ENCODE measurements at regions not wholly inside any gene's neighbourhood (a gene's known extent, or its start where the extent isn't known, plus 50 kb on each side); places are given as distances from the start of the nearest gene placed in this dataset.
A peak's percentile ranks its signal among the peaks of the same experiment; 100 is the strongest.

- no peak for DNase-seq
Observed at GRCh38 chr3:178440043-178440442, 96.2 kb upstream of the KCNMB2 start.

- DNase-seq = peak; percentile 42
Observed at GRCh38 chr3:178443634-178444033, 92.6 kb upstream of the KCNMB2 start.

- no peak for DNase-seq
Observed at GRCh38 chr3:178445139-178445538, 91.1 kb upstream of the KCNMB2 start.

- no peak for DNase-seq
Observed at GRCh38 chr3:178446059-178446458, 90.2 kb upstream of the KCNMB2 start.

- DNase-seq = peak; percentile 17
Observed at GRCh38 chr3:178450476-178450875, 85.8 kb upstream of the KCNMB2 start.

- DNase-seq = no peak
Observed at GRCh38 chr3:178451799-178452198, 84.4 kb upstream of the KCNMB2 start.

GRCh38 chr3:178454726-178455125, 81.5 kb upstream of the KCNMB2 start:
- DNase-seq = peak; percentile 58

GRCh38 chr3:178455226-178455625, 81.0 kb upstream of the KCNMB2 start:
- peak; percentile 62 for DNase-seq

GRCh38 chr3:178455946-178456345, 80.3 kb upstream of the KCNMB2 start:
- no peak for DNase-seq

GRCh38 chr3:178456621-178457285, 79.5 kb upstream of the KCNMB2 start:
- no peak for DNase-seq

GRCh38 chr3:178457511-178457910, 78.7 kb upstream of the KCNMB2 start:
- DNase-seq = no peak

- no peak for DNase-seq
Observed at GRCh38 chr3:178458313-178459037, 77.8 kb upstream of the KCNMB2 start.

GRCh38 chr3:178459038-178459410, 77.2 kb upstream of the KCNMB2 start:
- no peak for DNase-seq

GRCh38 chr3:178465260-178466180, 70.7 kb upstream of the KCNMB2 start:
- no peak for DNase-seq

- DNase-seq = no peak
Observed at GRCh38 chr3:178472941-178473340, 63.3 kb upstream of the KCNMB2 start.

GRCh38 chr3:178474526-178474925, 61.7 kb upstream of the KCNMB2 start:
- no peak for DNase-seq

- DNase-seq = no peak
Observed at GRCh38 chr3:178475062-178475461, 61.2 kb upstream of the KCNMB2 start.

GRCh38 chr3:178476886-178477285, 59.4 kb upstream of the KCNMB2 start:
- DNase-seq = no peak

- DNase-seq = no peak
Observed at GRCh38 chr3:178479446-178479845, 56.8 kb upstream of the KCNMB2 start.

GRCh38 chr3:178479860-178480259, 56.4 kb upstream of the KCNMB2 start:
- no peak for DNase-seq

- DNase-seq = no peak
Observed at GRCh38 chr3:178480274-178480673, 56.0 kb upstream of the KCNMB2 start.

GRCh38 chr3:178480795-178481194, 55.4 kb upstream of the KCNMB2 start:
- no peak for DNase-seq

GRCh38 chr3:178482981-178483380, 53.3 kb upstream of the KCNMB2 start:
- DNase-seq = no peak

All from fibroblast of skin of scalp (primary cell).